NT2/D1 (cell line): ENCODE measurements at regions not wholly inside any gene's neighbourhood (a gene's known extent, or its start where the extent isn't known, plus 50 kb on each side); places are given as distances from the start of the nearest gene placed in this dataset.

Source experiments
- DNase-seq: peaks from one replicate; pipeline ENCODE4 v3.0.0-alpha.2; 2011; ENCODE audit warnings: low read depth, low spot score
- H3K27me3 ChIP-seq: 2 replicates; pipeline ENCODE4 v1.6.0; 2011; ENCODE audit warnings: mild to moderate bottlenecking; ENCODE audit not compliant: insufficient read length, insufficient read depth
- H3K36me3 ChIP-seq: 2 replicates; pipeline ENCODE4 v1.6.1; 2011; ENCODE audit warnings: mild to moderate bottlenecking, low read length, mixed read lengths; ENCODE audit not compliant: insufficient read depth, insufficient read length
- H3K4me1 ChIP-seq: 2 replicates; pipeline ENCODE4 v1.5.1; 2011; ENCODE audit not compliant: insufficient read depth, insufficient read length
- H3K4me3 ChIP-seq: 2 replicates; pipeline ENCODE4 v1.5.1; 2011; ENCODE audit warnings: low read depth; ENCODE audit not compliant: insufficient read length
- H3K9ac ChIP-seq: 2 replicates; pipeline ENCODE4 v1.6.0; 2011; ENCODE audit warnings: low read depth; ENCODE audit not compliant: insufficient read length
- H3K9me3 ChIP-seq: 2 replicates; pipeline ENCODE4 v1.5.1; 2011; ENCODE audit warnings: mild to moderate bottlenecking, low read length; ENCODE audit not compliant: insufficient read depth
- SUZ12 ChIP-seq: IDR thresholded peaks from 2 replicates; pipeline ENCODE4 v1.6.1; 2011; ENCODE audit not compliant: insufficient read length, insufficient read depth; ENCODE audit errors: extremely low read depth
- YY1 ChIP-seq: IDR thresholded peaks from 2 replicates; pipeline ENCODE4 v1.6.1; 2011; ENCODE audit not compliant: insufficient read length, insufficient read depth
- ZNF274 ChIP-seq: IDR thresholded peaks from 2 replicates; pipeline ENCODE4 v1.6.1; 2011; ENCODE audit warnings: mild to moderate bottlenecking, low read depth, low read length

- no peaks in the 10 kb centered on the region for H3K4me1 ChIP-seq
- no peaks in the 10 kb centered on the region for H3K9me3 ChIP-seq
- no peak for DNase-seq
- TF ChIP-seq SUZ12, result no peak
- no peak for TF ChIP-seq YY1
- no peak for TF ChIP-seq ZNF274
- H3K36me3 ChIP-seq, result no peaks in the 10 kb centered on the region
- no peak overlapping the region for H3K9ac ChIP-seq
- H3K4me3 ChIP-seq, result no peak overlapping the region
- H3K27me3 ChIP-seq, result no peaks in the 10 kb centered on the region
Observed at GRCh38 chr18:73645160-73645715, 502.4 kb downstream of the FBXO15 start.

- no peak for TF ChIP-seq SUZ12
- Histone ChIP-seq H3K4me3 (no peak overlapping the region), H3K9ac (no peak overlapping the region), H3K4me1 (no peaks in the 10 kb centered on the region), H3K36me3 (no peaks in the 10 kb centered on the region), H3K27me3 (no peaks in the 10 kb centered on the region), H3K9me3 (no peaks in the 10 kb centered on the region)
- DNase-seq, result no peak
Observed at GRCh38 chr18:73639788-73640187, 507.8 kb downstream of the FBXO15 start.

GRCh38 chr18:73638709-73639108, 508.9 kb downstream of the FBXO15 start:
- no peak for DNase-seq
- no peaks in the 10 kb centered on the region for H3K4me1 ChIP-seq
- no peak for TF ChIP-seq YY1
- TF ChIP-seq SUZ12, result no peak
- no peak for TF ChIP-seq ZNF274
- H3K27me3 ChIP-seq, result no peaks in the 10 kb centered on the region
- no peaks in the 10 kb centered on the region for H3K36me3 ChIP-seq
- no peaks in the 10 kb centered on the region for H3K9me3 ChIP-seq
- no peak overlapping the region for H3K4me3 ChIP-seq
- no peak overlapping the region for H3K9ac ChIP-seq

GRCh38 chr18:73636355-73636754, 511.3 kb downstream of the FBXO15 start:
- Histone ChIP-seq H3K9me3 (no peaks in the 10 kb centered on the region), H3K4me1 (no peaks in the 10 kb centered on the region), H3K9ac (no peak overlapping the region), H3K4me3 (no peak overlapping the region), H3K36me3 (no peaks in the 10 kb centered on the region), H3K27me3 (no peaks in the 10 kb centered on the region)
- TF ChIP-seq ZNF274 (no peak), SUZ12 (no peak), YY1 (no peak)
- DNase-seq, result no peak

GRCh38 chr18:73626859-73627258, 520.8 kb downstream of the FBXO15 start:
- H3K9ac ChIP-seq, result no peak overlapping the region
- no peaks in the 10 kb centered on the region for H3K9me3 ChIP-seq
- H3K36me3 ChIP-seq, result no peaks in the 10 kb centered on the region
- no peak overlapping the region for H3K4me3 ChIP-seq
- no peak for TF ChIP-seq YY1
- TF ChIP-seq SUZ12, result no peak
- TF ChIP-seq ZNF274, result no peak
- DNase-seq, result no peak
- H3K4me1 ChIP-seq, result no peaks in the 10 kb centered on the region
- H3K27me3 ChIP-seq, result no peaks in the 10 kb centered on the region

GRCh38 chr18:73626221-73626620, 521.4 kb downstream of the FBXO15 start:
- Histone ChIP-seq H3K4me3 (no peak overlapping the region), H3K36me3 (no peaks in the 10 kb centered on the region), H3K4me1 (no peaks in the 10 kb centered on the region), H3K9ac (no peak overlapping the region), H3K9me3 (no peaks in the 10 kb centered on the region), H3K27me3 (no peaks in the 10 kb centered on the region)
- DNase-seq, result no peak
- TF ChIP-seq ZNF274 (no peak), YY1 (no peak), SUZ12 (no peak)

GRCh38 chr18:73621091-73621490, 526.5 kb downstream of the FBXO15 start:
- H3K4me3 ChIP-seq, result no peak overlapping the region
- H3K9ac ChIP-seq, result no peak overlapping the region
- no peaks in the 10 kb centered on the region for H3K9me3 ChIP-seq
- no peak for TF ChIP-seq SUZ12
- TF ChIP-seq ZNF274, result no peak
- TF ChIP-seq YY1, result no peak
- DNase-seq, result no peak
- H3K27me3 ChIP-seq, result no peaks in the 10 kb centered on the region
- no peaks in the 10 kb centered on the region for H3K4me1 ChIP-seq
- no peaks in the 10 kb centered on the region for H3K36me3 ChIP-seq
